ENCODE measurements at regions not wholly inside any gene's neighbourhood (a gene's known extent, or its start where the extent isn't known, plus 50 kb on each side); places are given as distances from the start of the nearest gene placed in this dataset.

- Histone ChIP-seq H3K27ac (ENCODE audit: low read length) (no peak overlapping the region), H3K36me3 (ENCODE audit: control insufficient read depth, insufficient read depth, low read length) (no peaks in the 10 kb centered on the region; the same call in 1 of the 2 replicates), H3K4me3 (ENCODE audit: low read depth in 2 of 2, low read length in 2 of 2) (no peak overlapping the region), H3K4me1 (ENCODE audit: control insufficient read depth, insufficient read depth, low read length) (no peaks in the 10 kb centered on the region), H3K27me3 (ENCODE audit: control insufficient read depth, insufficient read depth, low read length) (no peaks in the 10 kb centered on the region), H3K9me3 (ENCODE audit: control insufficient read depth, insufficient read depth, low read depth, low read length) (no peaks in the 10 kb centered on the region)
- CTCF ChIA-PET, result no interaction called here
- no TSS peak for BruUV-seq (replicated peaks)
- no peak for ATAC-seq
- POLR2A ChIA-PET, result no interaction called here
- intact Hi-C loops (cut with micrococcal nuclease; ENCODE audit: unreplicated experiment), result no loop called here
- in situ Hi-C loops (cut with HindIII; ENCODE audit: low pct_unique_long_range_greater_than_20kb, low sequenced_read_pairs), result no loop called here
- TF ChIP-seq REST (IDR thresholded peaks at IDR 0.05; ENCODE audit: insufficient read depth in 1 of 2, low read depth in 2 of 2, low read length in 1 of 2), result no peak
- TF ChIP-seq SIN3A (IDR thresholded peaks at IDR 0.05; ENCODE audit: borderline replicate concordance, insufficient read depth, low read depth, low read length), result no peak
- no peak for TF ChIP-seq POLR2AphosphoS5 (IDR thresholded peaks at IDR 0.05; ENCODE audit: low read depth, low read length)
- no peak for TF ChIP-seq CTCF (IDR thresholded peaks at IDR 0.05)
- TF ChIP-seq TCF7L2 (IDR thresholded peaks at IDR 0.05; ENCODE audit: low read depth, low read length), result no peak
- no peak for DNase-seq (ENCODE audit: low read depth, low spot score)
These were observed 348.1 kb downstream of the CCDC85A start for GRCh38 chr2:56531668-56532420.

GRCh38 chr2:56534321-56534720 is 350.5 kb downstream of the CCDC85A start:
- no peak for TF ChIP-seq CTCF (IDR thresholded peaks at IDR 0.05)
- no peak for TF ChIP-seq REST (IDR thresholded peaks at IDR 0.05; ENCODE audit: insufficient read depth in 1 of 2, low read depth in 2 of 2, low read length in 1 of 2)
- TF ChIP-seq SIN3A (IDR thresholded peaks at IDR 0.05; ENCODE audit: borderline replicate concordance, insufficient read depth, low read depth, low read length), result no peak
- TF ChIP-seq TCF7L2 (IDR thresholded peaks at IDR 0.05; ENCODE audit: low read depth, low read length), result no peak
- no peak for TF ChIP-seq POLR2AphosphoS5 (IDR thresholded peaks at IDR 0.05; ENCODE audit: low read depth, low read length)
- DNase-seq (ENCODE audit: low read depth, low spot score), result no peak
- Histone ChIP-seq H3K27ac (ENCODE audit: low read length) (no peak overlapping the region), H3K4me1 (ENCODE audit: control insufficient read depth, insufficient read depth, low read length) (no peaks in the 10 kb centered on the region), H3K9me3 (ENCODE audit: control insufficient read depth, insufficient read depth, low read depth, low read length) (no peaks in the 10 kb centered on the region), H3K36me3 (ENCODE audit: control insufficient read depth, insufficient read depth, low read length) (no peaks in the 10 kb centered on the region; the same call in 1 of the 2 replicates), H3K4me3 (ENCODE audit: low read depth in 2 of 2, low read length in 2 of 2) (no peak overlapping the region), H3K27me3 (ENCODE audit: control insufficient read depth, insufficient read depth, low read length) (no peaks in the 10 kb centered on the region)
- intact Hi-C loops (cut with micrococcal nuclease; ENCODE audit: unreplicated experiment) (no loop called here), in situ Hi-C loops (cut with HindIII; ENCODE audit: low pct_unique_long_range_greater_than_20kb, low sequenced_read_pairs) (no loop called here)
- ChIA-PET POLR2A (no interaction called here), CTCF (no interaction called here)
- no peak for ATAC-seq
- BruUV-seq (replicated peaks), result no TSS peak

All from Panc1 (cell line).